ENCODE measurements at regions not wholly inside any gene's neighbourhood (a gene's known extent, or its start where the extent isn't known, plus 50 kb on each side); places are given as distances from the start of the nearest gene placed in this dataset.

GRCh38 chr2:238747557-238747956, 100.3 kb upstream of the TWIST2 start:
- no peak for TF ChIP-seq CTCF (IDR thresholded peaks at IDR 0.05)
- TF ChIP-seq POLR2AphosphoS5 (IDR thresholded peaks at IDR 0.05; ENCODE audit: low read depth, low read length) = no peak
- no peak for TF ChIP-seq REST (IDR thresholded peaks at IDR 0.05; ENCODE audit: insufficient read depth in 1 of 2, low read depth in 2 of 2, low read length in 1 of 2)
- TF ChIP-seq TCF7L2 (IDR thresholded peaks at IDR 0.05; ENCODE audit: low read depth, low read length) = no peak
